Activated gamma-delta T cell (primary cell): ENCODE measurements at regions not wholly inside any gene's neighbourhood (a gene's known extent, or its start where the extent isn't known, plus 50 kb on each side); places are given as distances from the start of the nearest gene placed in this dataset.

Experiments
- DNase-seq: peaks from one replicate; lab custom pipeline; 2025; lab: John Stamatoyannopoulos, UW

- DNase-seq: no peak
Observed at GRCh38 chr3:166223120-166223519, 385.9 kb upstream of the BCHE start.

- DNase-seq: no peak
Observed at GRCh38 chr3:166211451-166211850, 374.2 kb upstream of the BCHE start.

GRCh38 chr3:166209701-166210100 is 372.5 kb upstream of the BCHE start:
- DNase-seq: no peak

GRCh38 chr3:166205158-166205557 is 367.9 kb upstream of the BCHE start:
- no peak for DNase-seq

- DNase-seq: no peak
Observed at GRCh38 chr3:166201476-166201875, 364.3 kb upstream of the BCHE start.

GRCh38 chr3:166199491-166199890 is 362.3 kb upstream of the BCHE start:
- no peak for DNase-seq

GRCh38 chr3:166195808-166196207 is 358.6 kb upstream of the BCHE start:
- no peak for DNase-seq

- DNase-seq: no peak
Observed at GRCh38 chr3:166191411-166191810, 354.2 kb upstream of the BCHE start.

GRCh38 chr3:166190360-166190759 is 353.1 kb upstream of the BCHE start:
- no peak for DNase-seq

- DNase-seq: no peak
Observed at GRCh38 chr3:166187237-166187636, 350.0 kb upstream of the BCHE start.

- no peak for DNase-seq
Observed at GRCh38 chr3:166186003-166186402, 348.8 kb upstream of the BCHE start.

- DNase-seq: no peak
Observed at GRCh38 chr3:166177130-166177529, 339.9 kb upstream of the BCHE start.

GRCh38 chr3:166171695-166172094 is 334.5 kb upstream of the BCHE start:
- no peak for DNase-seq

GRCh38 chr3:166169681-166170080 is 332.5 kb upstream of the BCHE start:
- no peak for DNase-seq

GRCh38 chr3:166127969-166128368 is 290.7 kb upstream of the BCHE start:
- DNase-seq: no peak

GRCh38 chr3:166125179-166125578 is 288.0 kb upstream of the BCHE start:
- no peak for DNase-seq

- no peak for DNase-seq
Observed at GRCh38 chr3:166123576-166123975, 286.4 kb upstream of the BCHE start.

- no peak for DNase-seq
Observed at GRCh38 chr3:166123088-166123487, 285.9 kb upstream of the BCHE start.

GRCh38 chr3:166118049-166118448 is 280.8 kb upstream of the BCHE start:
- no peak for DNase-seq

GRCh38 chr3:166114448-166114847 is 277.2 kb upstream of the BCHE start:
- no peak for DNase-seq

GRCh38 chr3:166111562-166111961 is 274.3 kb upstream of the BCHE start:
- DNase-seq: no peak

- no peak for DNase-seq
Observed at GRCh38 chr3:166110102-166110501, 272.9 kb upstream of the BCHE start.

- no peak for DNase-seq
Observed at GRCh38 chr3:166104938-166105337, 267.7 kb upstream of the BCHE start.

GRCh38 chr3:166100730-166101129 is 263.5 kb upstream of the BCHE start:
- DNase-seq: no peak

GRCh38 chr3:166089575-166089974 is 252.4 kb upstream of the BCHE start:
- no peak for DNase-seq
